ENCODE measurements at regions not wholly inside any gene's neighbourhood (a gene's known extent, or its start where the extent isn't known, plus 50 kb on each side); places are given as distances from the start of the nearest gene placed in this dataset.
"Not testable (repeated sequence)": the region's sequence is repeated elsewhere in the genome, so short reads cannot be mapped to it uniquely, and the experiment has no call there.

DNA sequence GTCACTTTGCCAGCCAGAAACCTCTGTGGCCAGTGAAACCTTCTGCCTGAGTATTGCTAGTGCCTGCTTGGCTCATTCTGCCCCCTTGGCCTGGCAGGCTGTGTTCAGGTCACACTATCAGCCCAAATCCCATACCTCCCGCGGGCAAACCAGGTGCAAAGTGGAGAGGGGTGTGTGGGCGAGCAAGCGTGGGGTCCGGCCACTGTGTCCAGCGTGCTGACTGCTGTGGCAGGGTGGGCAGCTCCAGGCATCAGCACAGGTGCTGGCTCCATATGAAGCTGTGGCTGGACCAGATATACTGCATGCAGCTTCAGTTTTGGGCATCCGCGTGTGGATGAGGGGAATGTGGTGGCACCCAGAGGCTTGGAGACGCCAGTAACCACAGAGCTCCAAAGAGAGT, 576.5 kb upstream of the EDIL3 start:
- intact Hi-C loops (cut with DNase I): no loop called here
- peak in 1 of 10 donors; percentile 39 for DNase-seq

DNA sequence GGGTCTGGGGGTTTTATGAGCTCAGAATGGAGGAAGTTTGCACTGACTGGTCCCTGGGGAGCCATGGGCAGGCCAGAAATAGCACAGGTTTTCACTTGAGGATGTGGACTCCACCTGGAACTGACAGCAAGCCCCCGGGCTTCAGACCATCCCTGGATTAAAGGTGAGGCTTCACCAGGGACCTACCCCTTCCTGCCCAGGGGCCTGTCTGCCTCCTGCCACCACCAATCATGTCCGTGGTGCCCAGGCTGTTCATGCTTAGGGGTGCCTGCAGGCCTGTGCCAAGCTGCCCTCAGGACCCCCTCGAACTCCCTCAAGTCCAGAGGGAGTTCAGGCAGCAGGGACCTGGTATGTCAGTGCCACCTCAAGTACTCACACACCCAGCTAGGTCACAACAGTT, 577.2 kb upstream of the EDIL3 start:
- intact Hi-C loops (cut with DNase I): no loop called here
- peak in 2 of 10 donors; percentile 67 to 69 for DNase-seq

DNA sequence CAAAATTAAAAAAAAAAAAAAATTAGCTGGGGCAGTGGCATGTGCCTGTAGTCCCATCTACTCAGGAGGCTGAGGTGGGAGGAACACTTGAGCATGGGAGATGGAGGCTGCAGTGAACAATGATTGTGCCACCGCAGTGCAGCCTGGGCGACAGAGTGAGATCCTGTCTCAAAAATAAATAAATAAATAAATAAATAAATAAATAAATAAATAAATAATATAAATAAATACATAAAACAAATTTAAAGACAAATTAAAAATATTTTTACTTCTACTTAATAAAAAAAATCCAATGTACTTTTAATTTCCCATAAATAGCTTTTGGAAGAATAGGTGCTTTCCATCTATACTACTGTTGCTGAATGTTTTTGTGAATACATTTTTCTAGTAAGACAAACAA, 598.4 kb upstream of the EDIL3 start:
- intact Hi-C loops (cut with DNase I): no loop called here
- DNase-seq: no peak

DNA sequence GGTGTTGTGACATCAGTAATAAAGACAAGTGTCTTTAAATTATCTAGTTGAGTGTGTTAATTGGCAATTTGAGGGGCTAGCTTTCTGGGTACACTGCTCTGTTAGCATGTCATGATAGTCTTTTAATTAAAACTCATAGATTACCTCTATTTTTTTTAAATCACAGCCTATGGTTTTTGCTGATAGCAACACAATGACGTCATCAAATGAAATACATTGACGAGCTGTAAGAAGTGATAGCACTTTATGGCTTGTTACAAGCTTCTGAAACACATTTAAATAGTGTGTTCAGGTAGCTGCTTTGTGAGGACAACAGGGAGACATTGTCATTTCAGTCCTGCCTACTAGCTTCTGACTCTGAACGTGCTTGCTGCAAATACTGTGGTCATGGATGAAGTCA, 600.5 kb upstream of the EDIL3 start:
- no peak for DNase-seq
- intact Hi-C loops (cut with DNase I): no loop called here

DNA sequence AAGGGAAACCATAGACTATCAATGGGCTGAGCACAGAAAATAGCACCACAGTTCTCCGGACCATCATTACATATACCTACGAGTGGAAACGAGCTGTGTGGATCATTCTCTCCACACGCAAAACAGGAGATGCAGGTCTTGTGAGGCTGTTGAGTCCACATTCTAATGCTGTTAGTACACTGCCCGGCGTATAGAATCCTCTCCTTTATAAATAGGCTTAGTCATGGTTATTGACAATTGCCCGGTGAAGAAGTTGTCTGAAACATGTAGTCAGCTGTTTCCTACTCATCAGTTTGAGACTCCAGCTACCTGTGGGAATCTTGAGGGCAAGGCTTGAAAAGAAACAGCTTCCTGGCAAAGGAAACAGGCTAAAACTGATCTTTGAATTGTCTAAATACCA, 602.0 kb upstream of the EDIL3 start:
- no peak for DNase-seq
- intact Hi-C loops (cut with DNase I): no loop called here

DNA sequence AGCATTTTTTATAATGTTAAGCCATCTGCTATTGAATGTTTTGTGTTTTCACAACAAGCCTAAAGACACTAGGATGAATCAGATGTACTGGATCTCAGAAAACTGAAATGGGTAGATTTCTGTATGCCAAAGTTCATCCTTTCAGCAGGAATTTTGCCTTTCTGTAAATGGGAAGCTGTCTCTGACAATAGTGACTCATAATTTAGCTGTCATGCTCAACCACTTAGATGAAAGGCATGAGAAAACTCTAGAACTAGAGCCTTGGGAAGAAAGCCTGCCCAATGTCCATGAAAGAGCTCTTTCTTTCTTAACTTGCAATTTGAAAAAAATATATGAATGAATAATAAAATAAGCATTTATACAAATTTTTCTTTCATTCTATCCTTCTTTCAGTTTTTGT, 616.0 kb upstream of the EDIL3 start:
- intact Hi-C loops (cut with DNase I): no loop called here
- no peak for DNase-seq

DNA sequence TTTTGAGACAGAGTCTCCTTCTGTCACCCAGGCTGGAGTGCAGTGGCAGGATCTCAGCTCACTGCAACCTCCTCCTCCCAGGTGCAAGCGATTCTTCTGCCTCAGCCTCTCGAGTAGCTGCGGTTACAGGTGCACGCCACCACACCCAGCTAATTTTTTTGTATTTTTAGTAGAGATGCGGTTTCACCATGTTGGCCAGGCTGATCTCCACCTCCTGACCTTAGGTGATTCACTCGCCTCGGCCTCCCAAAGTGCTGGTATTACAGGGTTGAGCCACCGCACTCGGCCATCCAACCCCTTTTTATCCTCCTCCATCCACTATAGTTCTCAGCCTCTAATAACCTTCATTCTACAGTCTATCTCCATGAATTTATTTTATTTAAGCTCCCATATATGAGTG, 617.3 kb upstream of the EDIL3 start:
- intact Hi-C loops (cut with DNase I); DNase-seq: not testable (repeated sequence)

DNA sequence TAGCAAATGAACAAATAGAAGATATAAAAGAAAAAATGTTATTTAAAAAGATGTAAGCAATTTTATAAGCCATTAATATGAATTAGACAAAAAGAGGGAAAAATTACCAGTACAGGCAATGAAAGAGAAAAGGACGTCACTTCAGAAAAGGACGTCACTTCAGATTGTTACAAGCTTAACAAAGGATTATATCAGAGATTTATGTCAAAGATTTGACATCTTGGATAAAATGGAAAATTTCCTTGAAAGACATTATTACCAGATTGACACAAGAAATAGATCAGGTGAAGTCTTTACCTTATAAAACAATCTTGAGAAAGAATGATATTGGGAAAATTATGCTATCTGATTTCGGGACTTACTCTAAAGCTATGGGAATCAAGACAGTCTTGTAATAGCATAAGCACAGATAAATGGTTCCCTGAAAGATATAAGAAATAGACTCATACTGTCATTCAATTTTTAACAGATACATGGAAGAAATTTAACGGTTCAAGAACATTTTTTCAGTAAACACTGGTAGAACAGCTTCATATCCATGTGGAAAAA, 625.4 kb upstream of the EDIL3 start:
- intact Hi-C loops (cut with DNase I): no loop called here
- no peak for DNase-seq

DNA sequence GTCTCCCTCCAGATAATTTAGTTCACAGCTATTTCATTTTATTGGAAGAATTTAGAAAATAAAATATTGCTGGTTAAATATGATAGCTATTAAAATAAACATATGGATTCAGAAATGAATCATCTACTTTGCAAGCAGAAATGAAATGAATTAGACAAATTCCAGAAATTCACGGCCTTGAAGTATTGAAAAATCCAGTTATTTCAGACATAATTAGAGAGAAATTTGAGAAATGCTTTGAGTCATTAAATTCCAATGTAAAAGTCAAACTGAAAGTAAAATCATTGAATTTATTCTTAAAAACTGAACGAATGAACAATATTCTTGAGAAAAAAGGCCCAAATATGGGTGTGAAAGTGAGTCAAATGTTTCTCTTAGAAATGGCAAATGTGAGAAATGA, 632.6 kb upstream of the EDIL3 start:
- DNase-seq: no peak
- intact Hi-C loops (cut with DNase I): no loop called here

DNA sequence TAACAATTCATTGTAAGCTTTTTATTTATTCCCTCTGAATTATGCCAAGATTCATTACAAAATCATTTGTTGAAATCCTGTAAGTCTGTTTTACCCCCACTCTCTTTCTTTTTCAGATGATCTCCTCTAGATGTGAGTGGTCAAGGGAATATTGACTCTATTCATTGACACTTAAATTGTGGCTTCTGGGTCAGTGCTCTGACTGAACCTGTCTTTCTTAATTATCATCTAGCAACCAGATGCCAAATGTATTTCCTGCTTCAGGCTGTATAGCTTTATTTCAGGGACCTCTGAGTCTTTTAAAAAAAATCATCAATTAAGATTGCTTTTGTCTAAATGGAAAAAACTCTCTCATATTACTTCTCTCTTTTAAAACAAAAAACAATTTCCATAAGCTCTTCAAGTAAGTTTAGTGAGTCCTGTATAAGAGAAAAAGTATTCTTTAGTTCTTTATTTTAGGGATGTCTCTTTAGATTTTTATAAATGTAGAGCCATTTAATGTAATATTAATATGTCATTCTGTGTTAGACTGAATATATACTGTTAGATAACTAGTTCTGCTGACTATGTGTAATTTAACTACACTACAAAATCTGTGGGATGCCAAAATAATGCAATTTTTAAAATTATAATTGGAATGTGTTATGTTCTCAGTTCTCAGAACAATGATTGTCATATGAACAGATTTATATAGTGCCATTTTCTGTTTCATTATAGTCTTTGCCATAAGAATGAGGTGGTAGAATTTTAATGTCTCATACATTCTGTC, 645.8 kb upstream of the EDIL3 start:
- DNase-seq: no peak
- intact Hi-C loops (cut with DNase I): no loop called here

DNA sequence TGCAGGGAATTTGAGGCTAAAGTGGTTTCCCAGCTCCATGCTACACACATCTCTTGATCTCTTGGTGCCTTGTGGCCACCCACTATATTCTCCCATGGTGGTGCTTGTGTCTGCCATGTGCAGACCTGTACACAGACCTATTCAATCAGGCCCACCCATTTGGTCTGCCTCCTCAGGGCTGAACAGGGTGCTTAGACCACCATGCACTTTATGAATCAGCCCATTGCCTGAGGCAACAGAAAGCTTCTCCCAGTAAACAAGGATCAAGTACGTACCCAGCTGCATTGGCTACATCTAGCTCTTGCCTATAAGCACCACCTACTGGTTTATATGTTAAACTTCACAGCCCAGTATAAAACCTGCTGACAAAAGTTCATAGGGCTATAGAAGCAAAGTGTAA, 664.3 kb upstream of the EDIL3 start:
- intact Hi-C loops (cut with DNase I): loop anchor here (5.0 kb wide), 1 partner anchor 1332 kb away; no protein-coding TSS in a partner anchor
- no peak for DNase-seq

DNA sequence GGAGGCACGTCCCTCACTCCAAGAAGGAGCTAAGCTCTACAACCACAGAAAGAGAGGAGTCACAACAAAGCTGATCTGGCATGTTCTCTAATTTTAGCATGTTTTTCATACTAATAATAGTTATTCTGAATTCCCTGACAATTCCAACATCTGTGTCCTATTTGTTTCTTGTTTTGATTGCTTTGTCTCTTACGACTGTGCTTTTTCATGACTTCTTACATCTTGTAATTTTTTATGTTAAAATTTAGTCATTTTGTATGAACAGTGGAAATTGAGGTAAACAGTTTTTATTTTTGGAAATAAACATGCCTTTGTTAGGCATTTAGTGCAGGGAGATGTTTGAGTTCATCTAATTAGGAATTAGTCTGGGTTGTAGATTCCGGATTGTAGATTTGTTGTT, 668.1 kb upstream of the EDIL3 start:
- intact Hi-C loops (cut with DNase I): no loop called here

DNA sequence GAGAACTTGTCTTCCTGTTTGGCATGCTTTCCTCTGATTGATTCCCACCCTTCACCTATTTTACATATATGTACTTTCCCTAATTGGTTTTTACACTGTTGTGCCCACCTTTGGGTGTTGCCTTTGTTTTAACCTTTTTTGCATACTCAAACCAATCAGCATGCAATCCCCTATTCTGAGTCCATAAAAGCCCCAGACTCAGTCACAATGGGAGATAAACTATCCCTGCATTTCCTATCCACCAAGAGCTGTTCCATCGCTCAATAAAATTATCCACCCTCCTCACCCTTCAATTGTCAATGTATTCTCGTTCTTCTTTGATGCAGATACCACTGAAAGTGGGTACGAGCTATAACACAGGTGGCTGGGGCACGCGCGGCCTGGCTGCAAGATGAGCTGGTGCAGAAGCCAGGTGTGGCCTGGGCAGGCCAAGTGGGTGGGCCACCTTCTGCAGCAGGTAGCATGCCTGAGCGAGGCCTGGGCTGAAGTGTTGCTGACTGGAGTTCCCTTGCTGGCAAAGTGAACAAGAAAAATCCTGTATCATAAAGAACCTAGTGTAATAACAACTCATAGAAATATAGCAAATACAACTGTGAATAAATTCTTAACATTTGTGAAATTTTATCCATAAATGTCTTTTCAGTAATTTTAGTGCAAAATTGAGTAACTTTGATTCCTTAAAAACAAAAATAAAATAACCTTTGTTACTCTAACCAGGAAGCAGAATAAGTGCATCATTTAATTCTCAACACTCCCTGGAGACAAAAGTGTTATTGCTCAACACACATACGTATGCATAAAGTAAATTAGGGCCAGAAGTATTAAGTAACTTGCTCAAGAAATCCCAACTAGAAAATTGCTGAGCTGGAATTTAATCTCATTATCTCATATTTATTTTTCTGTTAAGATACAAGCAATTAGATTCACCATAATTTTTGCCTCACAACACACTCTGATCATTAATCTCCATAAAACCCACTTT, 685.3 kb upstream of the EDIL3 start:
- DNase-seq: peak in 1 of 10 donors; percentile 32
- intact Hi-C loops (cut with DNase I): no loop called here

More for the DNA sequence above, 668.1 kb upstream of the EDIL3 start:
- DNase-seq: no peak

DNA sequence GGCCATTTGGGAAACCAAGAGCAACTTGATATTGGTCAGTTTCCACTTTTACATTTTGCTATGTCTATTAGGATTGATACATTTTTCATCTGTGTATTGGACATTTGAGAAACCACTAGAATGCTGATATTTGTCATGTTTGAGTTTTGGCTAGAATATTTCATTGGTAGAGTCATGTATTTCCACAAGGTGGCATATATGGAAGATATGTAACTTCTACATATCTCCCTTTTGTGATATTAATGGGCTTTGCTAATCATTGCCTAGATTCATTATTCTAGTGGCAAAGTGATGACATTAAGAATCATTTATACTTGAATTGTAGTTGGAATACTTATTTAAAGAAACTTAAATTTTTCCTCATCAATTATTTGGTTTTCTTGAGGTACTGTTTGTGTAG, 692.9 kb upstream of the EDIL3 start:
- intact Hi-C loops (cut with DNase I): no loop called here

DNA sequence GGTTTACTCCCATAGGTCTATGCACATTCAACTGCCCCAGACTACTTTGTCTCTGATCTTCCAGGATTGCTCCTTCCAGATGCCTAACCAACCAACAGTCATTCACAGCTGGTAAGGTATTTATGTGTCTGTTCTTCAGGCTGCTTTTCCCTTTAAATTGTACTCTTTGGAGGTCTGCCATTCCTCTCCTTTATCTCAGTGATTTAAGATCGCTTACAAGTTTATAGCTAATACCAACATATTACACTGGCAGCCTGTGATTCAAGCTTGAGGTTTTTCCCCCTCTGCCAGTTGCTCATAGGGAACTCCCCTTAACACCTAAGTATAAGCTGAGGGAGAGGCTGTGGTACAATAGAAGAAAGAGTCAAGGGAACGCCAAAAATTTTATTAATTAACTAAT, 711.7 kb upstream of the EDIL3 start:
- intact Hi-C loops (cut with DNase I): no loop called here
- DNase-seq: no peak

More for the DNA sequence above, 692.9 kb upstream of the EDIL3 start:
- DNase-seq: no peak

DNA sequence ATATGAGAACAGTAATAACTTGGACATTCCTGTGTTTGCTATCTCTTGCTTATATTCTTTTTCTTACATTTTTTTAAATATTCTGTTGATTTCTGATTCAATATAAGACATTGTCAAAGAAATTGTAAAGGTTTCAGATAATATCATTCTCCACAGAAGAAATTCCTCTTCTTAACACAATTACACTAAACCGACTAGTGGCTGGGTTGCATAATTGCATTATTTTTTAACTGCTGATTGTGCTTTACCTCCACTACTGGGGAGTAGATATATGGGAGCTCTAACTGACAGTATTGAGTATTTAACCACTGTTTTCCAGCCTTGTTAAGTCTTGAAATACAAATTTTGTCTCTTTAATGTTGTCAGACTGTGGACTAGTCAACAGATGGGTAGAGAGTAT, 723.8 kb upstream of the EDIL3 start:
- no peak for DNase-seq
- intact Hi-C loops (cut with DNase I): no loop called here

DNA sequence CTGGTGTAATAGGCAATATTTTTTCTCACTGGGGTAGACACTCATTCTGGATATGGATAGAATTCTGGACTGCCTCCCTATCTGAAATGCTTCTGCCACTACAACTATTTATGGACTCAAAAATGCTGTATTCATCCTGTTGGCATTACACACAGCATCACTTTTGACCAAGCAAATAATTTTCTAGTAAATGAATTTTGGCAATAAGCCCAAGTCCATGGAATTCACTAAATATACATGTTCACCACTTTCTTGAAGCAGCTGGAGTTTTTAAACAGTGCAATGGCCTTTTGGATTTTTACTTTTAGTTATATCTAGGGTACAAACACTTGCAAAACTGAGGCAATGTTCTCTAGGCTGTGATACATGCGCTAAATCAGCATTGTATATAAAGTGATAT, 724.9 kb upstream of the EDIL3 start:
- no peak for DNase-seq
- intact Hi-C loops (cut with DNase I): no loop called here

DNA sequence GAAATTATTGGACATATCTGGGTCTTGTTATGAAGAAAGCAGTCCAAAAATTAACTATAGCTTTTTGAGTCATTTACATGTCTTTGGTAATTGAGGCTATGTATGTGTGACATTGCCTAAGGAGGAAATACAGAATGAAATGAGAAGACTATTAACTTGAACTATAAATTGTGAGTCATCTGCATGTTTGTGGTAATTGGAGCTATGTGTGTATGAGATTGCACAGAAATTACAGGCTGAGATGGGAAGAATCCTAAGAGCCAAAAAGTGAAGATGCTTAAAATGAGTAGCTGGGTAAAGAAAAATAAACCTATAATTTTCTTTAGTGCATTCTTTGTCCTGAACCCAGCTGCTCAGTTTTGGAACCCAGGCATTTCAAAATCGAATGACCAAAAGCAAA, 747.6 kb upstream of the EDIL3 start:
- intact Hi-C loops (cut with DNase I): no loop called here
- no peak for DNase-seq

DNA sequence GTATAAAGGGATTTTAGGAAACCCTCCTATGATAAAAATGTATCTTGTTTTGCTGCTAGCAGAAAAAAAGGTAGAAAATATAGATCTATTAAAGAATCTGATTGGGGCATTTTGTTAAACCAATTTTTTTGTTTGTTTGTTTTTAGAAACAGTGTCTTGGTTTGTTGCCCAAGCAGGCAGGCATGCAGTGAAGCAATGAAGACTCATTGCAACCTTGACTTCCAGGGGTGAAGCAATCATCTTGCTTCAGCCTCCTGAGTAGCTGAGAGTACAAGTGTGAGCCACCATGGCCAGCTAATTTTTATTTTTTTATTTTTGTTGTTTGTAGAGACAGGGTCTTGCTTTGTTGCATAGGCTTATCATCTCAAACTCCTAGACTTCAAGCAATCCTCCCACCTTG, 755.8 kb upstream of the EDIL3 start:
- intact Hi-C loops (cut with DNase I): no loop called here
- no peak for DNase-seq

DNA sequence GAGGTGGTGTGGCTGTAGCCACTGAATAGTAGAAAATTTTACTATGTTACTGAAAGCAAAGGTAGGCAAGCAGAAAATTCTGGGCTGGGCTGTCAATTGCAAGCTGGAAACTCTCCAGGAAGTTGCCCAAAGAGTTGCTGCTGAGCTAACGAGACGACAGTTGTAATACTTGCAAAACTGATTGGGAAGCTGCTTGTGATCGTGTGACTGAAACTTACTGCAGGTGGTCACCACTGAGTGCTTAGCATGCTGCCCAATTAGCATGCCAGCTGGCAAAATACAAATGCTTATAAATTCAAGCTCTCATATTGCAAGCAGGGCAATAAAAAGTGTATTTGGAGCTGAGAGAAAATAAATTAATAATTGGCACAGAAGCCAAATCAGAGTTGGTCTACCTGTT, 758.5 kb upstream of the EDIL3 start:
- no peak for DNase-seq
- intact Hi-C loops (cut with DNase I): no loop called here

DNA sequence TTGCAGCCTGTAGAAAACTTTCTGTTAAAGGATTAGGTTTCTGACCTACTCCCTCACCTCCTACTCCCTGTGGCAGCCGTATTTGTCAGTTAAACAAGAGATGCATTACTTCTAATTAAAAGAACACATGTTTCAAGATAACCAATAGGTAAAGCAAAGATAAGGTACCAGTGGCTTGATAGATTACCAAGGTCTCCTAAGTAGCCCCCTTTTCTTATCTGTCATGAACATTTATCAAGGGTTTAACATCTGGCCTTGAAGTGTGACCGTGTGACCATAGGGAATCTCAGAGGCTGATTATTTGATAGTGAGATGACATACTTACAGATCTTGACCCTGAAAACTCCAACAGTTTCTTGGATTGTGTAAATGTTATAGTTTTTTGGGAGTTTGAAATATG, 764.0 kb upstream of the EDIL3 start:
- intact Hi-C loops (cut with DNase I): no loop called here
- DNase-seq: no peak
